HCT116 (cell line): ENCODE measurements at regions not wholly inside any gene's neighbourhood (a gene's known extent, or its start where the extent isn't known, plus 50 kb on each side); places are given as distances from the start of the nearest gene placed in this dataset.

ENCODE experiments used
- ATAC-seq: fragments of 200-7000 bp; cut with Tn5 transposase; 2 replicates; pipeline ENCODE4 v1.9.1; 2020; ENCODE audit warnings: mild to moderate bottlenecking, moderate library complexity
- BruUV-seq: library from RNA; stranded (reverse); fragments of 400-500 nt; replicated peaks from 2 replicates; lab custom pipeline; 2021; lab: Mats Ljungman, UMichigan
- CTCF ChIA-PET: fragments of 300-600 bp; sonication (Branson Sonifier 250); formaldehyde crosslinking; loops from one replicate; lab custom pipeline; 2021; ENCODE audit warnings: antibody characterized with exemption; lab: Charles Lee
- POLR2A ChIA-PET: fragments of 300-600, 350-600 bp; sonication (Branson Sonifier 250); formaldehyde crosslinking; loops from one replicate; lab custom pipeline; 2021; ENCODE audit warnings: antibody characterized with exemption; lab: Charles Lee
- RAD21 ChIA-PET, 2 experiments: fragments of 300-600 bp; sonication (Branson Sonifier 250); formaldehyde crosslinking; loops; one replicate each; lab custom pipeline; 2023; ENCODE audit warnings: low total read pairs in 2 of 2; ENCODE audit not compliant: uncharacterized antibody in 2 of 2, unreplicated experiment in 2 of 2, low non-redundant PET in 1 of 2; lab: Charles Lee
- DNase-seq: peaks from one replicate; pipeline ENCODE4 v3.0.0-alpha.2; 2010; ENCODE audit warnings: low read depth, low spot score
- H2AFZ ChIP-seq: fragments of 200-600 bp; shearing (Covaris generic), sonication (generic); 2 replicates; pipeline ENCODE4 v1.6.1; 2017; ENCODE audit warnings: low read depth, mixed run types, mixed read lengths, antibody characterized with exemption, low read length; ENCODE audit not compliant: poor library complexity, severe bottlenecking
- H3K27ac ChIP-seq: 2 replicates; pipeline ENCODE4 v1.5.1; 2012; ENCODE audit warnings: low read depth, low read length
- H3K27me3 ChIP-seq: fragments of 200-600 bp; sonication (generic); 2 replicates; pipeline ENCODE4 v1.6.1; 2016; ENCODE audit warnings: mixed run types, low read length, mixed read lengths; ENCODE audit not compliant: insufficient read depth
- H3K36me3 ChIP-seq, 2 experiments: fragments of 200-500 bp in 1 of 2; fragments of 200-600 bp in 1 of 2; sonication (Bioruptor generic) in 1 of 2; sonication (generic) in 1 of 2; 2 replicates each; pipeline versions ENCODE4 v1.5.1 to v1.6.1; 2014 to 2016; ENCODE audit warnings: low read length in 2 of 2, inconsistent platforms in 1 of 2, mixed read lengths in 1 of 2, mixed run types in 1 of 2; ENCODE audit not compliant: insufficient read depth in 2 of 2, control insufficient read depth in 1 of 2
- H3K4me1 ChIP-seq, 2 experiments: fragments of 200-600 bp in 1 of 2; sonication (generic) in 1 of 2; 2 replicates each; pipeline versions ENCODE4 v1.5.1 to v1.6.1; 2012 to 2017; ENCODE audit warnings: low read length in 2 of 2, inconsistent platforms in 1 of 2, mild to moderate bottlenecking in 1 of 2, mixed read lengths in 1 of 2, mixed run types in 1 of 2, moderate library complexity in 1 of 2; ENCODE audit not compliant: insufficient read depth in 2 of 2, control insufficient read depth in 1 of 2
- H3K4me2 ChIP-seq: fragments of 200-600 bp; sonication (generic); 2 replicates; pipeline ENCODE4 v1.6.1; 2017; ENCODE audit warnings: mixed run types, low read length, mixed read lengths
- H3K4me3 ChIP-seq, 2 experiments: fragments of 200-600 bp in 1 of 2; sonication (generic) in 1 of 2; replicated peaks in 1 of 2; 2 replicates each; pipeline ENCODE4 v1.5.1; 2011 to 2016; ENCODE audit warnings: low read length in 2 of 2, control low read depth in 1 of 2, low read depth in 1 of 2, mild to moderate bottlenecking in 1 of 2, mixed read lengths in 1 of 2, mixed run types in 1 of 2
- H3K79me2 ChIP-seq: fragments of 200-600 bp; sonication (generic); 2 replicates; pipeline ENCODE4 v1.6.1; 2017; ENCODE audit warnings: mild to moderate bottlenecking, mixed run types, low read length, moderate library complexity, mixed read lengths; ENCODE audit not compliant: insufficient read depth
- H3K9ac ChIP-seq: fragments of 200-600 bp; sonication (generic); 2 replicates; pipeline ENCODE4 v1.6.1; 2016; ENCODE audit warnings: low read length, mixed read lengths
- H3K9me2 ChIP-seq: fragments of 200-600 bp; sonication (generic), shearing (Covaris generic); 2 replicates; pipeline ENCODE4 v1.6.1; 2017; ENCODE audit warnings: mixed run types, mild to moderate bottlenecking, moderate library complexity; ENCODE audit not compliant: insufficient read depth
- H3K9me3 ChIP-seq, 2 experiments: fragments of 200-500 bp in 1 of 2; fragments of 200-600 bp in 1 of 2; sonication (Bioruptor generic) in 1 of 2; sonication (generic) in 1 of 2; 2 replicates each; pipeline ENCODE4 v1.6.1; 2014 to 2017; ENCODE audit warnings: low read length in 2 of 2, mixed read lengths in 2 of 2, inconsistent platforms in 1 of 2, low read depth in 1 of 2, mild to moderate bottlenecking in 1 of 2, mixed run types in 1 of 2, moderate library complexity in 1 of 2; ENCODE audit not compliant: control insufficient read depth in 1 of 2, insufficient read depth in 1 of 2
- H4K20me1 ChIP-seq: fragments of 200-600 bp; sonication (generic), shearing (Covaris generic); 2 replicates; pipeline ENCODE4 v1.6.1; 2017; ENCODE audit warnings: mixed run types, mild to moderate bottlenecking, moderate library complexity; ENCODE audit not compliant: insufficient read depth
- CBX3 ChIP-seq: IDR thresholded peaks from 2 replicates; pipeline ENCODE4 v1.6.1; 2012; ENCODE audit warnings: low read depth
- EGR1 ChIP-seq: IDR thresholded peaks from 2 replicates; pipeline ENCODE4 v1.6.1; 2012; ENCODE audit warnings: low read depth
- ELF1 ChIP-seq: IDR thresholded peaks from 2 replicates; pipeline ENCODE4 v1.6.1; 2012; ENCODE audit warnings: low read depth, borderline replicate concordance
- EZH2 ChIP-seq: fragments of 200-600 bp; sonication (generic); IDR thresholded peaks from 2 replicates; pipeline ENCODE4 v1.6.1; 2017; ENCODE audit warnings: antibody characterized with exemption, mixed run types
- EZH2phosphoT487 ChIP-seq: fragments of 200-600 bp; IDR thresholded peaks from 2 replicates; pipeline ENCODE4 v1.6.1; 2018; ENCODE audit warnings: antibody characterized with exemption, borderline replicate concordance
- POLR2AphosphoS5 ChIP-seq: IDR thresholded peaks from 2 replicates; pipeline ENCODE4 v1.6.1; 2011; ENCODE audit warnings: mild to moderate bottlenecking, low read depth, low read length, moderate library complexity
- RAD21 ChIP-seq: IDR thresholded peaks from 2 replicates; pipeline ENCODE4 v1.6.1; 2012; ENCODE audit warnings: low read depth, mild to moderate bottlenecking
- SP1 ChIP-seq: IDR thresholded peaks from 2 replicates; pipeline ENCODE4 v1.6.1; 2012; ENCODE audit warnings: low read depth
- SRF ChIP-seq: IDR thresholded peaks from 2 replicates; pipeline ENCODE4 v1.6.1; 2012; ENCODE audit warnings: low read depth
- TCF7L2 ChIP-seq: IDR thresholded peaks from 2 replicates; pipeline ENCODE4 v1.7.0; 2011; ENCODE audit warnings: borderline replicate concordance, inconsistent platforms; ENCODE audit not compliant: insufficient read depth, insufficient read length; ENCODE audit errors: extremely low read depth
- ZNF274 ChIP-seq: fragments of 200-500 bp; sonication (Bioruptor generic); IDR thresholded peaks from 2 replicates; pipeline ENCODE4 v1.6.1; 2014; ENCODE audit warnings: mild to moderate bottlenecking, low read depth, low read length, inconsistent platforms
- intact Hi-C: fragments of 100-400 bp; cut with micrococcal nuclease; formaldehyde crosslinking; loops from 2 replicates; pipeline ENCODE4 v1.10.0; 2022
- TF ChIP-seq, protein P1 (sequence below): IDR thresholded peaks from 2 replicates; pipeline ENCODE4 v1.6.1; 2011; ENCODE audit warnings: mild to moderate bottlenecking, low read length, moderate library complexity; ENCODE audit not compliant: insufficient replicate concordance; ENCODE audit errors: extremely low read depth
- TF ChIP-seq, protein P2 (sequence below): IDR thresholded peaks from 2 replicates; pipeline ENCODE4 v1.6.1; 2012
- TF ChIP-seq, protein P3 (sequence below), 3 experiments: fragments of 200-600 bp in 1 of 3; sonication (generic) in 1 of 3; IDR thresholded peaks in 2 of 3; conservative IDR thresholded peaks in 1 of 3; 2 replicates each; pipeline ENCODE4 v1.5.1; 2012 to 2017; ENCODE audit warnings: low read depth in 2 of 3, low read length in 2 of 3, antibody characterized with exemption in 1 of 3, borderline replicate concordance in 1 of 3, control low read depth in 1 of 3, mild to moderate bottlenecking in 1 of 3, mixed read lengths in 1 of 3, mixed run types in 1 of 3, moderate library complexity in 1 of 3; ENCODE audit not compliant: insufficient read depth in 1 of 3

DNA sequence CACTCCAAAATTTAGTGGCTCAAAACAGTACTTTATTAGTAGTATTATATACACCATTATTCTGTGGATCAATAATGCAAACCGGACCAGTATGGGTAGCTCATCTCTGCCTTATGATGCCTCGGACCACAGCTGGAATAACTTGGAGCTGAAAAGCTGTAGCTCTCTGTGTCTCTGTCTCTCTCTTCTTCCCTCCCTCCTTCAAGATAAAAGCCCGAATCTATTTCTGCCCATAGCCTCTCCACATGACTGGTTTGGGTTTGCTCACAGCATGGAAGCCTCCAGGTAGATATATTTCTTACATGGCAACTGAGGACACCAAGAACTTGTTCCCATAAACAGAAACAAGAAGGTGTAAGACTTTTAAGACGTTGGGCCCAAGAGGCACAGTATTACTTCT is 147.5 kb upstream of the TBCA start:
- intact Hi-C loops = no loop called here
- Histone ChIP-seq H3K27ac (no peak overlapping the region), H3K4me1 (no peaks in the 10 kb centered on the region), H3K9me3 (no peaks in the 10 kb centered on the region), H3K4me3 (no peak overlapping the region), H2AFZ (no peak overlapping the region), H3K9me2 (no peaks in the 10 kb centered on the region), H4K20me1 (no peaks in the 10 kb centered on the region), H3K27me3 (no peaks in the 10 kb centered on the region), H3K36me3 (no peaks in the 10 kb centered on the region), H3K9ac (no peak overlapping the region), H3K4me2 (no peak overlapping the region), H3K79me2 (no peaks in the 10 kb centered on the region)
- BruUV-seq = no TSS peak
- DNase-seq (no peak), ATAC-seq (no peak)
- ChIA-PET POLR2A (no interaction called here), RAD21 (no interaction called here), CTCF (no interaction called here)
- no peak for TF ChIP-seq EGR1
- TF ChIP-seq, protein P1, sequence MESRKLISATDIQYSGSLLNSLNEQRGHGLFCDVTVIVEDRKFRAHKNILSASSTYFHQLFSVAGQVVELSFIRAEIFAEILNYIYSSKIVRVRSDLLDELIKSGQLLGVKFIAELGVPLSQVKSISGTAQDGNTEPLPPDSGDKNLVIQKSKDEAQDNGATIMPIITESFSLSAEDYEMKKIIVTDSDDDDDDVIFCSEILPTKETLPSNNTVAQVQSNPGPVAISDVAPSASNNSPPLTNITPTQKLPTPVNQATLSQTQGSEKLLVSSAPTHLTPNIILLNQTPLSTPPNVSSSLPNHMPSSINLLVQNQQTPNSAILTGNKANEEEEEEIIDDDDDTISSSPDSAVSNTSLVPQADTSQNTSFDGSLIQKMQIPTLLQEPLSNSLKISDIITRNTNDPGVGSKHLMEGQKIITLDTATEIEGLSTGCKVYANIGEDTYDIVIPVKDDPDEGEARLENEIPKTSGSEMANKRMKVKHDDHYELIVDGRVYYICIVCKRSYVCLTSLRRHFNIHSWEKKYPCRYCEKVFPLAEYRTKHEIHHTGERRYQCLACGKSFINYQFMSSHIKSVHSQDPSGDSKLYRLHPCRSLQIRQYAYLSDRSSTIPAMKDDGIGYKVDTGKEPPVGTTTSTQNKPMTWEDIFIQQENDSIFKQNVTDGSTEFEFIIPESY = no peak
- TF ChIP-seq RAD21 = no peak

DNA sequence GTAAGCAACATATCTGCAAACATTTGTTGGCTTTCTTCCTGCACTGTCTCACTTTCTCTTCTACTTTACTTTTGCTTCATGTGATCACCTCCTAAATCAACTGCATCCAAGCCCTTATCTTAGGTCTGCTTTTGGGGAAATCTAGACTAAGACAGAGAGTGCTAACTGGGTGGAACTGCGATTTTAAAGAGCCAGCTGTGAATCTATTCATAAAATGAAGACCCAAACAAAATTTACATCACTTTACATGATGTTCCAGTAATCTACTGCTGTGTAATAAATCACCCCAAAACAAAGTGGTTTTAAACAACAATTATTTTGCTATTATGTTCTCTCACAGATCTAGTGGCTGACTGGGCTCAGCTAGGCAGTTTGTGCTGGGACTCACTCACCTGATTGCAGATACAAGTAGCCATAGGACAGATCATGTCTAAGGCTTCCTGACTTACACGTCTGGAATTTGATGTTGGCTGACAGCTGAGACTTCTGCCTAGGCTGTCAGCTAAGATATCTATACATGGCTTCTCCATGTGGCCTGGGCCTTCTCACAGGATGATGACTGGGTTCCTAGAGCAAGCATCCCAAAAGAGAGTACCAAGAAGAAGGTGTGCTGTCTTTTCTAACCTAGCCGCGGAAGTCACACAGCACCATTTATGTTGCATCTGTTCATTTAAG is 145.1 kb upstream of the TBCA start:
- Histone ChIP-seq H3K27me3 (no peaks in the 10 kb centered on the region), H3K9me2 (no peaks in the 10 kb centered on the region), H3K4me2 (no peak overlapping the region), H2AFZ (no peak overlapping the region), H3K4me1 (no peaks in the 10 kb centered on the region), H3K9ac (no peak overlapping the region), H3K4me3 (no peak overlapping the region), H3K27ac (no peak overlapping the region), H4K20me1 (no peaks in the 10 kb centered on the region), H3K9me3 (no peaks in the 10 kb centered on the region), H3K79me2 (no peaks in the 10 kb centered on the region), H3K36me3 (no peaks in the 10 kb centered on the region)
- ATAC-seq = no peak
- POLR2A ChIA-PET = no interaction called here
- no peak for DNase-seq
- intact Hi-C loops = no loop called here
- RAD21 ChIA-PET = no interaction called here
- BruUV-seq = no TSS peak
- CTCF ChIA-PET = no interaction called here
- TF ChIP-seq, protein P2, sequence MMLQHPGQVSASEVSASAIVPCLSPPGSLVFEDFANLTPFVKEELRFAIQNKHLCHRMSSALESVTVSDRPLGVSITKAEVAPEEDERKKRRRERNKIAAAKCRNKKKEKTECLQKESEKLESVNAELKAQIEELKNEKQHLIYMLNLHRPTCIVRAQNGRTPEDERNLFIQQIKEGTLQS = no peak
- TF ChIP-seq ELF1 (no peak), CBX3 (no peak), EZH2phosphoT487 (no peak), EZH2 (no peak), TCF7L2 (no peak), RAD21 (no peak), SP1 (no peak), POLR2AphosphoS5 (no peak), ZNF274 (no peak), SRF (no peak)
- TF ChIP-seq, protein P3, sequence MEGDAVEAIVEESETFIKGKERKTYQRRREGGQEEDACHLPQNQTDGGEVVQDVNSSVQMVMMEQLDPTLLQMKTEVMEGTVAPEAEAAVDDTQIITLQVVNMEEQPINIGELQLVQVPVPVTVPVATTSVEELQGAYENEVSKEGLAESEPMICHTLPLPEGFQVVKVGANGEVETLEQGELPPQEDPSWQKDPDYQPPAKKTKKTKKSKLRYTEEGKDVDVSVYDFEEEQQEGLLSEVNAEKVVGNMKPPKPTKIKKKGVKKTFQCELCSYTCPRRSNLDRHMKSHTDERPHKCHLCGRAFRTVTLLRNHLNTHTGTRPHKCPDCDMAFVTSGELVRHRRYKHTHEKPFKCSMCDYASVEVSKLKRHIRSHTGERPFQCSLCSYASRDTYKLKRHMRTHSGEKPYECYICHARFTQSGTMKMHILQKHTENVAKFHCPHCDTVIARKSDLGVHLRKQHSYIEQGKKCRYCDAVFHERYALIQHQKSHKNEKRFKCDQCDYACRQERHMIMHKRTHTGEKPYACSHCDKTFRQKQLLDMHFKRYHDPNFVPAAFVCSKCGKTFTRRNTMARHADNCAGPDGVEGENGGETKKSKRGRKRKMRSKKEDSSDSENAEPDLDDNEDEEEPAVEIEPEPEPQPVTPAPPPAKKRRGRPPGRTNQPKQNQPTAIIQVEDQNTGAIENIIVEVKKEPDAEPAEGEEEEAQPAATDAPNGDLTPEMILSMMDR (IDR thresholded peaks at IDR 0.05 in 2 of 3, conservative IDR thresholded peaks at IDR 0.05 in 1 of 3; ENCODE audit: borderline replicate concordance in 1 of 3, insufficient read depth in 1 of 3, low read depth in 2 of 3, low read length in 2 of 3) = no peak
